ENCODE measurements at regions not wholly inside any gene's neighbourhood (a gene's known extent, or its start where the extent isn't known, plus 50 kb on each side); places are given as distances from the start of the nearest gene placed in this dataset.

DNA sequence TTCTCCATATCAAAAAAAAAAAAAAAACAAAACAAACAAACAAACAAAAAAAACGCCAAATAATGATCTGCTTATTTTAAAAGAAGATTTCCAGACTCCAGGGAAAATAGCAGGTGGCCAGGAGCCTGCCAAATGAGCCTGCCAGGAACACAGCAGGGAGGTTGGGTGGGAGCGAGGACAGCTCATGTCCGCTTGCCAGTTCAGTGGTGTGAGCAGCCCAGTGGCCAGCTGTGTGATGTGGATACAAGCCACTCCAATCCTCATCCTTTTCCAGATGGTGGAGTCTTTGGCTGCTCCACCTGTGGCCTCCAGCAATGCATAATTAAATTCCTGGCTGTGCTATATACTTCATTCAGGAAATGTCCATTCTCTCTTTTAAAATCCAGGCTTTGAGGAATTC is 1025.1 kb upstream of the C9orf72 start:
- TF ChIP-seq CTCF (IDR thresholded peaks at IDR 0.05; ENCODE audit: low read length) (no peak), EZH2 (optimal IDR thresholded peaks at IDR 0.05; ENCODE audit: low read depth, low read length) (no peak), EZH2phosphoT487 (IDR thresholded peaks at IDR 0.05; ENCODE audit: low read length) (no peak)
